ENCODE measurements at regions not wholly inside any gene's neighbourhood (a gene's known extent, or its start where the extent isn't known, plus 50 kb on each side); places are given as distances from the start of the nearest gene placed in this dataset.

- TF ChIP-seq ETS1 (IDR thresholded peaks at IDR 0.05) = no peak
- no peak for TF ChIP-seq CTCF (conservative IDR thresholded peaks at IDR 0.05; ENCODE audit: low read depth in 2 of 2)
- TF ChIP-seq ZNF331 (CRISPR knock-in tag; IDR thresholded peaks at IDR 0.05; ENCODE audit: low read depth) = no peak
- TF ChIP-seq ZNF114 (CRISPR knock-in tag; IDR thresholded peaks at IDR 0.05) = no peak
- no peak for TF ChIP-seq EZH2phosphoT487 (IDR thresholded peaks at IDR 0.05; ENCODE audit: unreplicated experiment)
Observed at GRCh38 chr14:89017417-89017816, 193.0 kb downstream of the TTC8 start (continued).

GRCh38 chr14:89022274-89022673 lies 197.8 kb downstream of the TTC8 start:
- Mint-ChIP-seq H3K36me3 (ENCODE audit: low read depth) (no peaks in the 10 kb centered on the region), H3K4me1 (no peaks in the 10 kb centered on the region), H3K9me3 (no peaks in the 10 kb centered on the region), H3K27ac (no peak overlapping the region), H3K27me3 (ENCODE audit: insufficient read depth, low read depth, poor library complexity) (peaks cover 14% of the 10 kb centered on the region), H3K4me3 (no peak overlapping the region)
- Histone ChIP-seq H2AFZ (no peak overlapping the region), H4K20me1 (replicated peaks; ENCODE audit: insufficient read depth) (no peaks in the 10 kb centered on the region; the same call in 1 of the 2 replicates), H3K36me3 (ENCODE audit: insufficient read depth) (no peaks in the 10 kb centered on the region), H3K27ac (ENCODE audit: low read depth) (no peak overlapping the region), H3F3A (replicated peaks; ENCODE audit: low read depth) (no peaks in the 10 kb centered on the region), H3K79me2 (replicated peaks; ENCODE audit: insufficient read depth) (no peaks in the 10 kb centered on the region), H3K9me2 (ENCODE audit: insufficient read depth) (no peaks in the 10 kb centered on the region), H3K4me3 (no peak overlapping the region), H3K27me3 (ENCODE audit: insufficient read depth) (peaks cover 30% of the 10 kb centered on the region), H3K4me1 (ENCODE audit: insufficient read depth) (peaks cover 6% of the 10 kb centered on the region; the same call in 1 of the 2 replicates), H3K4me2 (no peak overlapping the region)
- no peak for ATAC-seq
- TF ChIP-seq POLR2AphosphoS5 (IDR thresholded peaks at IDR 0.05; ENCODE audit: low read depth) (no peak), ZNF462 (CRISPR knock-in tag; IDR thresholded peaks at IDR 0.05) (no peak), ZNF331 (CRISPR knock-in tag; IDR thresholded peaks at IDR 0.05; ENCODE audit: low read depth) (no peak), JUNB (IDR thresholded peaks at IDR 0.05; ENCODE audit: unreplicated experiment) (no peak), EZH2 (IDR thresholded peaks at IDR 0.05; ENCODE audit: low read depth, unreplicated experiment) (no peak), EZH2phosphoT487 (IDR thresholded peaks at IDR 0.05; ENCODE audit: unreplicated experiment) (no peak), CREB1 (CRISPR knock-in tag; IDR thresholded peaks at IDR 0.05; ENCODE audit: low read depth) (no peak), CTCF (conservative IDR thresholded peaks at IDR 0.05; ENCODE audit: low read depth in 2 of 2) (no peak), NANOG (IDR thresholded peaks at IDR 0.05; ENCODE audit: borderline replicate concordance) (no peak)
- no peak for DNase-seq (ENCODE audit: low spot score)

All from GM23338 (cell line).